Progenitor cell of endocrine pancreas (in vitro differentiated cells): ENCODE measurements at regions not wholly inside any gene's neighbourhood (a gene's known extent, or its start where the extent isn't known, plus 50 kb on each side); places are given as distances from the start of the nearest gene placed in this dataset.

Source experiments
- DNase-seq: peaks from one replicate; pipeline ENCODE4 v3.0.0; 2021; ENCODE audit warnings: low spot score; ENCODE audit not compliant: unreplicated experiment
- H3K27ac Mint-ChIP-seq: 2 replicates; pipeline ENCODE4 v1.8.0; 2021; ENCODE audit warnings: mild to moderate bottlenecking, moderate library complexity, mixed read lengths
- H3K27me3 Mint-ChIP-seq: 2 replicates; pipeline ENCODE4 v1.8.0; 2021; ENCODE audit warnings: mixed read lengths
- H3K36me3 Mint-ChIP-seq: 2 replicates; pipeline ENCODE4 v1.8.0; 2022; ENCODE audit warnings: mixed read lengths; ENCODE audit not compliant: insufficient read depth
- H3K4me1 Mint-ChIP-seq: 2 replicates; pipeline ENCODE4 v1.8.0; 2021; ENCODE audit warnings: low read depth, mixed read lengths
- H3K4me3 Mint-ChIP-seq: 2 replicates; pipeline ENCODE4 v1.8.0; 2021; ENCODE audit warnings: low read depth, mild to moderate bottlenecking, moderate library complexity, mixed read lengths
- H3K9me3 Mint-ChIP-seq: 2 replicates; pipeline ENCODE4 v1.8.0; 2021; ENCODE audit warnings: low read depth, mixed read lengths
- TF ChIP-seq, protein P1 (sequence below): fragments of 200-600 bp; sonication (generic); IDR thresholded peaks from one replicate; pipeline ENCODE4 v1.5.0; 2021; ENCODE audit warnings: antibody characterized with exemption, mild to moderate bottlenecking; ENCODE audit not compliant: unreplicated experiment

DNA sequence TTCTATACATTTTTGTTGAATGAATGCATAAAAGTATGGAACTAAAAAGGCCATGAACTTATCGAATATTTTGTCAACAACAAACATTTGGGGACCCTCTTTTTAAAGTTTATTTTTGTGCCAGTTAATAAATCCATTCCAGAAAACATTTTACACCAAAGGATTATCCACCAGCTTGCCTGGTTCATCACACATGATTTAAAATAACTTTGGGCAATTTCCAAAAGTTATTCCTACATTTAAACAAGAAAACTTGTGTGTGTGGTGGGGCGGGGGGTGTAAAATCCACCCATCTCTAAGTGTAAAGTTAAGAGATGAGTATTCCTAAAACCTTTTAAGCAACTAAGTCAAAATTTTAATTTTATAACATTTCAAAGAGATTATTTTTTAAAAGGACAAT, 224.5 kb upstream of the SNX7 start:
- Mint-ChIP-seq H3K36me3 (peaks cover 3% of the 10 kb centered on the region), H3K4me1 (peaks cover 28% of the 10 kb centered on the region), H3K27me3 (no peaks in the 10 kb centered on the region), H3K4me3 (no peak overlapping the region), H3K9me3 (peaks cover 4% of the 10 kb centered on the region), H3K27ac (no peak overlapping the region)
- DNase-seq, result no peak
- TF ChIP-seq, protein P1, sequence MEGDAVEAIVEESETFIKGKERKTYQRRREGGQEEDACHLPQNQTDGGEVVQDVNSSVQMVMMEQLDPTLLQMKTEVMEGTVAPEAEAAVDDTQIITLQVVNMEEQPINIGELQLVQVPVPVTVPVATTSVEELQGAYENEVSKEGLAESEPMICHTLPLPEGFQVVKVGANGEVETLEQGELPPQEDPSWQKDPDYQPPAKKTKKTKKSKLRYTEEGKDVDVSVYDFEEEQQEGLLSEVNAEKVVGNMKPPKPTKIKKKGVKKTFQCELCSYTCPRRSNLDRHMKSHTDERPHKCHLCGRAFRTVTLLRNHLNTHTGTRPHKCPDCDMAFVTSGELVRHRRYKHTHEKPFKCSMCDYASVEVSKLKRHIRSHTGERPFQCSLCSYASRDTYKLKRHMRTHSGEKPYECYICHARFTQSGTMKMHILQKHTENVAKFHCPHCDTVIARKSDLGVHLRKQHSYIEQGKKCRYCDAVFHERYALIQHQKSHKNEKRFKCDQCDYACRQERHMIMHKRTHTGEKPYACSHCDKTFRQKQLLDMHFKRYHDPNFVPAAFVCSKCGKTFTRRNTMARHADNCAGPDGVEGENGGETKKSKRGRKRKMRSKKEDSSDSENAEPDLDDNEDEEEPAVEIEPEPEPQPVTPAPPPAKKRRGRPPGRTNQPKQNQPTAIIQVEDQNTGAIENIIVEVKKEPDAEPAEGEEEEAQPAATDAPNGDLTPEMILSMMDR, result no peak

DNA sequence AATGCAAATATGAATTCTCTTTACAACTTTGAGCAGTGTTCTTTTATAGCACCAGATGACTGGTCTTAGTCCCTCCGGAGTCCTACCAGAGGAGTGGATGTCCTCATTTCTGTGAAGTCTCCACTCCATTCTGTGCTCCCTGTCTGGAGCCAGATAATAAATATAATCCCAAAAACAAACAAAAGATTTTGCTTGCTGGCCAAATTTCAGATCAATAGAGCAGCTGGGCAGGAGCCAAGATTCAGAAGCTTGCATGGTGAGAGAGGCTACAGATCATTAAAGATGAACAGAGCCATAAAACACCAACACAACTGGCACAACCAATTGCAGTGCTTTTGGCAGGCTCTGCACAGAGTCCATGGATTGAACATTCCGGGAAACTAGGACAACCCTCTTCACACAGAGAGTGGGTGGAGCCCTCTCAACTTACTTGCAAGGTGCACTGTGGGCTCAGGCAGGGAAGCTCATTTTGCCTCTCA, 231.5 kb upstream of the SNX7 start:
- no peak overlapping the region for H3K4me3 Mint-ChIP-seq
- no peak for DNase-seq
- H3K36me3 Mint-ChIP-seq, result peaks cover 2% of the 10 kb centered on the region
- H3K4me1 Mint-ChIP-seq, result peaks cover 41% of the 10 kb centered on the region
- H3K27ac Mint-ChIP-seq, result peak overlapping the region; percentile 49
- no peaks in the 10 kb centered on the region for H3K27me3 Mint-ChIP-seq
- TF ChIP-seq, protein P1, result no peak
- peaks cover 20% of the 10 kb centered on the region for H3K9me3 Mint-ChIP-seq

DNA sequence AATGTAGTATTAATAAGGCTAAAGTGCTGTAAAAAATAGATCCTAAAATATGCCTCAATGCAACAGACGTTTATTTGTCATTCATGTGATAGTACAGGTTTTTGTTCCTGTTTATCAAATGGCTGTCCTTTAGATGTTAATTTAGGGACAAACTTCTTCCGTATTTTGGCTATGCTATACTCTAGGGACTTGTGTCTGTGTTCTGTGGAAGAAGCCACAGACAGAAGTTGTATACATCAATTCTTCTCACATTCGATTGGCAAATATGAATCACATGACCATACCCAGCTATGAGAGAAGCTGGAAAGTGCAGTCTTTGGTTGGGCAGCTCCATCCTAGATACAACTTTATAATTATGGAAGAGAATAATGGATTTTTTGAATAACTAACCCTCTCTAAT, 232.7 kb upstream of the SNX7 start:
- no peaks in the 10 kb centered on the region for H3K27me3 Mint-ChIP-seq
- H3K4me3 Mint-ChIP-seq, result no peak overlapping the region
- peaks cover 40% of the 10 kb centered on the region for H3K4me1 Mint-ChIP-seq
- peaks cover 1% of the 10 kb centered on the region for H3K36me3 Mint-ChIP-seq
- no peak overlapping the region for H3K27ac Mint-ChIP-seq
- no peak for DNase-seq
- TF ChIP-seq, protein P1, result no peak
- peaks cover 24% of the 10 kb centered on the region for H3K9me3 Mint-ChIP-seq

DNA sequence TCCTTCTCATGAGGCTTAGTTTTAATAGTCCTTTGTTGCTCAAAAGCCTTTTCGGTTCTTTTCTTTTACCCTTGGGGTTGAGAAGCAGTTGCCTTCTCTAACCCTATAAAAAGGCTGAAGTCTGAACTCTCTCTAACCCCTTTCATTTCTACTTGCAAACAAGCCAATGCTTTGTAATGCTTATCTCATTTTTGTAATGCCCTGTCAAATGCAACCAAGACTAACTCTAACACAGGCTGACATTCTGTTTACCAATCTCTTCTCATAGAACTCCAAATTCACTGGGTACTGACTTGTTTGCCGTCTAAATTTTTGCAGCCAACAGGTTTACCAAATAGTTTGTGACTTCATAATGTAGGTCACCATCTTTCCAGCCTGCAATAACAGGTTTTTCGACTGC, 233.9 kb upstream of the SNX7 start:
- peaks cover 40% of the 10 kb centered on the region for H3K4me1 Mint-ChIP-seq
- H3K9me3 Mint-ChIP-seq, result peaks cover 24% of the 10 kb centered on the region
- TF ChIP-seq, protein P1, result no peak
- DNase-seq, result no peak
- H3K4me3 Mint-ChIP-seq, result peak overlapping the region; percentile 11
- peak overlapping the region; percentile 87 for H3K27ac Mint-ChIP-seq
- H3K27me3 Mint-ChIP-seq, result no peaks in the 10 kb centered on the region
- H3K36me3 Mint-ChIP-seq, result peaks cover 1% of the 10 kb centered on the region

DNA sequence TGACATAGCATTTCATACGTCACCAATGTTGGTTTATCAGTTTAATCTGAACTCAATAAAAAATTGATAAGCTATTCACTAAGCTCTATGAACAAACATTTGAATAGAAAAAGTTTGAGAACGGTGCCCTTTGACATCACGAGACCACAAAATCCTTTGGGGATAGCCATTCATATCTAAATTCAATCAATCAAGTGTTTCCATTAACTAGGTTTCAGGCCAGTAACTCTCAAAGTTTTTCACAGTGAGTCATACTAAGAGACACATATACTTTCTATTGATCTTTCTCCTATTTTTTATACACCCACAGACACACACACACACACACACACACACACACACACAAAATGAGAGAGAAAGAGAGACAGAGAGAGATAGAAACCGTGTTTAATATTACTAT, 235.4 kb upstream of the SNX7 start:
- peaks cover 37% of the 10 kb centered on the region for H3K4me1 Mint-ChIP-seq
- peaks cover 1% of the 10 kb centered on the region for H3K36me3 Mint-ChIP-seq
- peak overlapping the region; percentile 73 for H3K27ac Mint-ChIP-seq
- peaks cover 30% of the 10 kb centered on the region for H3K9me3 Mint-ChIP-seq
- no peaks in the 10 kb centered on the region for H3K27me3 Mint-ChIP-seq
- TF ChIP-seq, protein P1, result no peak
- H3K4me3 Mint-ChIP-seq, result no peak overlapping the region
- DNase-seq, result no peak
